DND-41 (cell line): ENCODE measurements at regions not wholly inside any gene's neighbourhood (a gene's known extent, or its start where the extent isn't known, plus 50 kb on each side); places are given as distances from the start of the nearest gene placed in this dataset.

Experiments
- EZH2 ChIP-seq: IDR thresholded peaks from 3 replicates; pipeline ENCODE4 v1.6.1; 2012; ENCODE audit warnings: borderline replicate concordance, low read depth, mild to moderate bottlenecking, moderate library complexity, low read length, inconsistent platforms; ENCODE audit not compliant: severe bottlenecking
- TF ChIP-seq, protein P1 (sequence below): IDR thresholded peaks from 2 replicates; pipeline ENCODE4 v1.5.1; 2012; ENCODE audit warnings: borderline replicate concordance, low read length, moderate library complexity, mild to moderate bottlenecking; ENCODE audit not compliant: poor library complexity, severe bottlenecking; ENCODE audit errors: extremely low read depth

GRCh38 chr20:40335437-40335836, 353.6 kb downstream of the MAFB start:
- TF ChIP-seq, protein P1, sequence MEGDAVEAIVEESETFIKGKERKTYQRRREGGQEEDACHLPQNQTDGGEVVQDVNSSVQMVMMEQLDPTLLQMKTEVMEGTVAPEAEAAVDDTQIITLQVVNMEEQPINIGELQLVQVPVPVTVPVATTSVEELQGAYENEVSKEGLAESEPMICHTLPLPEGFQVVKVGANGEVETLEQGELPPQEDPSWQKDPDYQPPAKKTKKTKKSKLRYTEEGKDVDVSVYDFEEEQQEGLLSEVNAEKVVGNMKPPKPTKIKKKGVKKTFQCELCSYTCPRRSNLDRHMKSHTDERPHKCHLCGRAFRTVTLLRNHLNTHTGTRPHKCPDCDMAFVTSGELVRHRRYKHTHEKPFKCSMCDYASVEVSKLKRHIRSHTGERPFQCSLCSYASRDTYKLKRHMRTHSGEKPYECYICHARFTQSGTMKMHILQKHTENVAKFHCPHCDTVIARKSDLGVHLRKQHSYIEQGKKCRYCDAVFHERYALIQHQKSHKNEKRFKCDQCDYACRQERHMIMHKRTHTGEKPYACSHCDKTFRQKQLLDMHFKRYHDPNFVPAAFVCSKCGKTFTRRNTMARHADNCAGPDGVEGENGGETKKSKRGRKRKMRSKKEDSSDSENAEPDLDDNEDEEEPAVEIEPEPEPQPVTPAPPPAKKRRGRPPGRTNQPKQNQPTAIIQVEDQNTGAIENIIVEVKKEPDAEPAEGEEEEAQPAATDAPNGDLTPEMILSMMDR: no peak
- TF ChIP-seq EZH2: no peak
